Gastrocnemius medialis (tissue), 4 donors: ENCODE measurements at regions not wholly inside any gene's neighbourhood (a gene's known extent, or its start where the extent isn't known, plus 50 kb on each side); places are given as distances from the start of the nearest gene placed in this dataset.

Experiments
- POLR2A ChIP-seq, 2 donors: fragments of 450-650 bp; IDR thresholded peaks; one replicate each; pipeline ENCODE4 v1.6.1; 2017; ENCODE audit warnings: antibody characterized with exemption in 2 of 2, mild to moderate bottlenecking in 2 of 2, moderate library complexity in 2 of 2
- TF ChIP-seq, protein P1 (sequence below), 5 experiments: fragments of 450-650 bp in 3 of 5; fragments of 200-600 bp in 2 of 5; sonication (generic) in 2 of 5; IDR thresholded peaks in 4 of 5; conservative IDR thresholded peaks in 1 of 5; 1 replicate in 4 of 5; 2 replicates in 1 of 5; pipeline ENCODE4 v1.5.1; 2016 to 2019; ENCODE audit warnings: antibody characterized with exemption in 5 of 5, mild to moderate bottlenecking in 3 of 5, moderate library complexity in 3 of 5

GRCh38 chr4:54945838-54946237, 179.6 kb downstream of the KDR start:
- TF ChIP-seq, protein P1, sequence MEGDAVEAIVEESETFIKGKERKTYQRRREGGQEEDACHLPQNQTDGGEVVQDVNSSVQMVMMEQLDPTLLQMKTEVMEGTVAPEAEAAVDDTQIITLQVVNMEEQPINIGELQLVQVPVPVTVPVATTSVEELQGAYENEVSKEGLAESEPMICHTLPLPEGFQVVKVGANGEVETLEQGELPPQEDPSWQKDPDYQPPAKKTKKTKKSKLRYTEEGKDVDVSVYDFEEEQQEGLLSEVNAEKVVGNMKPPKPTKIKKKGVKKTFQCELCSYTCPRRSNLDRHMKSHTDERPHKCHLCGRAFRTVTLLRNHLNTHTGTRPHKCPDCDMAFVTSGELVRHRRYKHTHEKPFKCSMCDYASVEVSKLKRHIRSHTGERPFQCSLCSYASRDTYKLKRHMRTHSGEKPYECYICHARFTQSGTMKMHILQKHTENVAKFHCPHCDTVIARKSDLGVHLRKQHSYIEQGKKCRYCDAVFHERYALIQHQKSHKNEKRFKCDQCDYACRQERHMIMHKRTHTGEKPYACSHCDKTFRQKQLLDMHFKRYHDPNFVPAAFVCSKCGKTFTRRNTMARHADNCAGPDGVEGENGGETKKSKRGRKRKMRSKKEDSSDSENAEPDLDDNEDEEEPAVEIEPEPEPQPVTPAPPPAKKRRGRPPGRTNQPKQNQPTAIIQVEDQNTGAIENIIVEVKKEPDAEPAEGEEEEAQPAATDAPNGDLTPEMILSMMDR (IDR thresholded peaks at IDR 0.05 in 4 of 5, conservative IDR thresholded peaks at IDR 0.05 in 1 of 5): no peak
- no peak for TF ChIP-seq POLR2A (IDR thresholded peaks at IDR 0.05)
